ENCODE measurements at regions not wholly inside any gene's neighbourhood (a gene's known extent, or its start where the extent isn't known, plus 50 kb on each side); places are given as distances from the start of the nearest gene placed in this dataset.

DNA sequence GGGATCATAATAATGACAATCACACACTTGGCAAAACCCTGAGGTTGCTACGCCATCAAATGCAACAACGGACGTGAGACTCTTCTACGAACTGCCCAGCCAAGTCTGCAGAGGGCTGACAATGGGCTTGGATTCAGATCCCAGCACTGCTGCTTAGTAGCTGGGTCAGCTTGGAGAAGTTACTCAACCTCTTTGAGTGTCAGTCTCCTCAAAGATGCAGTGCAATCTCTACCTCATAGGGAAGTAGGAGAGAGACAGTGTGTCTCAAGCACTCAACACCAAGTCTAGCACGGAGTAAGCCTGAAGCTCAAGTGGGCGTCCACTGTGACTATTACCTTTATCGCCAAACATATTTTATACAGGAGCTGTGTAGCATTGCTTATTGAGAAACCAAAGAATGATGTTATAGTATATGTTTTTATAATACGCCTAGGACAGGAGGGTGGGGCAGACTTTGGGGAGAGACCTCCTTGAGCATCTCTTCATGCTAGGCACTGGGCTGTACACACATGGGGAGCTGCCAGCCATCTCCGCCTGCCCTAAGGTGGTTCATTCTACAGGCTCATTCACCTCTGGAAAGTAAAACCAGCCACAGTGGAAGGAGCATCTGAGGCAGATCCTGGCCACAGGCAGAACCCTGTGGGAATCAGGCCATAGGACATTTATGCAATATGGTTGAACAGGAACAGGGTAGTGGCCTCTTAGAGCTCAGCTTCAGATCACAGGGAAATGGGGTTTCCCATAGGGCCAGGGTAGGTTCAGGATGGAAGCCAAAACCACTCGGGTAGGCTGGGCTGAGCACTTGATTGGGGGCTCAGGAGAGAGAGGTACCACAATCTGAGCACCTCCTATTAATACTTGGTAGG lies 160.2 kb downstream of the MRPL14 start:
- DNase-seq (ENCODE audit: low read depth) = no peak

DNA sequence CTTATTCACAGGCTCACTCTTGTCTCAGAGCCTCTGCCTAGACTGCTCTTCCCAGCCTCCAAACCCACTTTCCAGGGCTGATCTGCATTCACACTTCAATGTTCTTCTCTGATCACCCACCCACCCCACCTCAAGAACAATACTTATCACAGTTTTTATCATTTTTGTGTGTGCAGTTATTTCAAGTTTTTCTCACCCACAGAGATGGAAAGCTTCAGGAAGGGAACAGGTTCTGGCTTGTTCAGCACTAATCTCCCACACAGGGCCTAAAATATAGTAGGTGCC lies 160.9 kb downstream of the MRPL14 start:
- DNase-seq (ENCODE audit: low read depth) = no peak

DNA sequence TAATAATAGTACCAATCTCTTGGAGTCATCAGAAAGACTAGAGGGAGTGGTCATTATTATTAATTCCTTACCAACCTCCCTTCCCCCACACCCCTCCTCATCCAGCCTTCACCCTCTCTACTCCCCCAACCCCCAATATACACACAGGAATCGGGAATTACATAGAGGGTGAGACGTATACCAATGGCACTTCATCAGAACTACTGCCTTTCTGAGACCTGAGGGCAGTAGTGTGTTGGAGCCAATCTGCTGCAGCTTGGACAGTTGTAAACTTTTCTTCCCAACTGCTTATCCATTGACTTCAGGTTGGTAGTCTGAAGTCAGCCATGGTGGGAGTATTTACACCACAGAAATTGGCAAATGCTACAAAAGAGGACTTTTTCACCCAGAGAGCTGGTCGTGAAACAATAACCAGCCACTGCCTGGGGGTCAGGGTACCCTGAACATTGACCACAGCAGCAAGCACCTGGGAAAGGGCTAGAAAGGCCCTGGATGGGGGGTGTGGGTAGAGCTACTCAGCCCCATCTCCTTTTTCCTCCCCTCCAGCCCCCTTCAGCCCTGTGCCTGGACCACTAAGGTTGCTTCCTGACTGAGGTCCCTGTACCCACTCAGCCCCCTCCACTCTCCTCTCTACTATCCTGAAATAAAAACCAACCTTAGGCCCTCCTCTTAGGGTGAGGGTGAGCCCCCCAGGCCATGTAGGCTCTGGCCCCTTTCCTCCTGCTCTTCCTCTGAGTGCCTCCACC lies 161.5 kb downstream of the MRPL14 start:
- no peak for DNase-seq (ENCODE audit: low read depth)

DNA sequence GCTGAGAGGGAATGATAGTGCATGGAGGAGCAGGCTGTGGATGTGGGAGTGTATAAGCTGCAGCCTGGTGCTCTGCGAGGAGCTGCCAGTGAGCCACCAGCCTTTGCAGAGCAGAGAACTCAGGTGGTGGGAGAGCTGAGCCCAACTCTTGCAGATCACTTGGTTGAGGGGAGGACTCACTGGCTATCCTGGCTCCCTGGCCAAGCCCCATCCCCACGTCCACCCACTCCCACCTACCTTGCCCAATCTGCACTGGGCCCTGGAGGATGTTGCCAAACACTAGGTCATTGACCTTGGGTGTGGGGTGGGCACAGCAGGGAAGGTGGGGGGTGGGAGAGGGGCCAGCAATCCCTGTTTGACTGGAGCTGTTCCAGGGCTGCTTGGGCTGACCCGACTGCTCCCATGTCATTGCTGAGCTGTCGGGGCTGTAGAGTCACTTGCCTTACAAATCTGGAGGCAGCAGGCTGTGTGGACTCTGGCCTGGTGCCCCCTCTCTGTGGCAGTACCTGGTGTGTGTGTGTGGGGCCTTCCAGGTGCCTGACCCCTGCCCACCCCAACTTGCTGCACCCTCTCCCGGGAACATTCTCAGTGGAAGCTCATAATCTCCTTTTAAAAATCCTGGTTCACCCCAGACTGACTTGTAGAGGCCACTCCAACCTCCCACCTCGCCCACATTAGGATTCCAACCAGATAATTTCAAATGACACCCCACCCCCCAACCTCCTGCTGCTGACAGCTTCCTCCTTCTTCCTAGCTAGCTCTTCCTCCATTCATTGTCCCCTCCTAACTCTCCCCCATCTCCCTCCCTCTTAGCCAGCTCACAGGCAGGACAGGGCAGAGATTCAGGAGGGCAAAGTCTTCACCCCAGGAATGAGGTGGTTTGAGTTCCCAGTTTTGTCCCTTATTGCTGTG lies 162.3 kb downstream of the MRPL14 start:
- no peak for DNase-seq (ENCODE audit: low read depth)

- DNase-seq (ENCODE audit: low read depth) = no peak
These were observed 163.2 kb downstream of the MRPL14 start for GRCh38 chr6:43963877-43964658.

DNA sequence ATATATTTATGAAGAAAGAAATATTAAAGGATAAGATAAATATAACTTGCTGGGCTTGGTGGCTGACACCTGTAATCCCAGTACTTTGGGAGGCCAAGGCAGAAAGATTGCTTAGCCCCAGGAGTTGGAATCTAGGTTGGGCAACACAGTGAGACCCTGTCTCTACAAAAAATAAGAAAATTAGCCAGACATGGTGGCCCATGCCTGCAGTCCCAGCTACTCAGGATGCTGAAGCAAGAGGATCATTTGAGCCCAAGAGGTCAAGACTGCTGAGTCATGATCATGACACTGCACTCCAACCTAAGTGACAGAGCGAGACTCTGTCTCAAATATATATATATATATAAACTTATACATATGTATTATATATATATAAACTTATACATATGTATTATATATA lies 164.0 kb downstream of the MRPL14 start:
- DNase-seq (ENCODE audit: low read depth) = no peak

- DNase-seq (ENCODE audit: low read depth) = no peak
These were observed 164.8 kb downstream of the MRPL14 start for GRCh38 chr6:43962458-43962857.

GRCh38 chr6:43957273-43957672 lies 170.0 kb downstream of the MRPL14 start:
- DNase-seq (ENCODE audit: low read depth) = no peak

DNA sequence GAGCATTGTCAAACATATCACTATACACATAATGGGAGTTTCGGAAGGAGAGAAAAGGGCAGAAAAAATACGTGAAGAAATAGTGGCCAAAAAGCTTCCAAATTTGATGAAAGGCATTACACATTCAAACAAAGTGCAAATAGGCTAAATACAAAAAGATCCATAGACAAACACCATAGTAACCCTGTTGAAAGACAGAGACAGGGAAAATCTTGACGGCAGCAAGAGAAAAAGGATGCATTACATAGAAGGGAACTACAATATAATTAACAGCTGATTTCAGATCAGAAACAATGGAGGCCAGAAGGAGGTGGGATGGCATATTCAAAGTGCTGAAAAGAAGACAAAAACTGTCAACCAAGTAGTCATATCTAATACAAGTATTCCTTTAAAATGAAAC lies 170.8 kb downstream of the MRPL14 start:
- DNase-seq (ENCODE audit: low read depth) = no peak

DNA sequence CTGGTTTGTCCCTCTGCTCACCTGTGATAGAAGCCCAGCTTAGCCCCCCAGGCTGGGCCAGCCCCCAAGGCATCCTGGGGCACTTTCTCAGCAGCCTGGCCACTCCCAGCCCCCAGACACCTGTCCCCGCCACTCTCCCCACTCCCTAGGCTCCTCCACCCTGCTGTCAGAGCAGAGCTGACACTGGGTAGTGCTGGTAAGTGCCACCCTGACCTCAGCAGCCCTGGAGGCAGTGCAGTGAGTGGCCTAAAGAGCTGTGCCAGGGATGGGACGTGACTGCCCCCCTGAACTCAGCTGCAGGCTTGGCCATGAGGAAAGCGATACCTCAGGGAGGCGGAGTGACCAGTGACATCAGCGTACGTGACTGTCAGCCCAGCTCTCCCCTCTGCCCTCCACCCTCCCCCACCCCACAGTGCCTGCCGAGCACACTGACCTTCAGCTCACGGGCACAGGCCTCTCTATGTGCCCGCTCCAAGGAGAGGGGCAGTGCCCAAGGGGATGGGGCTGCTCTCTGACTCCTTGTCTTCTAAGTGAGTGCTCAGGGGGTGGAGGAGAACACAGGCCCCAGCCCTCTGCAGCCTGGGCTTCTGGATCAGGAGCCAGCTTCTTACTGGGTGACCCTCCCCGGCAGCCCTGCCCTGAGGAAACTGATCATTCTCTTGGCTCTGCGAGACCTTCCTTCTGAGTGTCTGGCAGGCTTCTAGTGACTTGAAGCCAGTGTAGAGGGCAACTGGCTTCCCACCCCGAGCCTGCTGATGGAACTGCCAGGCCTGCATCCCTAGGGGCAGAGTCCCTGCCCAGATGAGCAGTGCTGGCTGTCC lies 172.7 kb downstream of the MRPL14 start:
- no peak for DNase-seq (ENCODE audit: low read depth)

DNA sequence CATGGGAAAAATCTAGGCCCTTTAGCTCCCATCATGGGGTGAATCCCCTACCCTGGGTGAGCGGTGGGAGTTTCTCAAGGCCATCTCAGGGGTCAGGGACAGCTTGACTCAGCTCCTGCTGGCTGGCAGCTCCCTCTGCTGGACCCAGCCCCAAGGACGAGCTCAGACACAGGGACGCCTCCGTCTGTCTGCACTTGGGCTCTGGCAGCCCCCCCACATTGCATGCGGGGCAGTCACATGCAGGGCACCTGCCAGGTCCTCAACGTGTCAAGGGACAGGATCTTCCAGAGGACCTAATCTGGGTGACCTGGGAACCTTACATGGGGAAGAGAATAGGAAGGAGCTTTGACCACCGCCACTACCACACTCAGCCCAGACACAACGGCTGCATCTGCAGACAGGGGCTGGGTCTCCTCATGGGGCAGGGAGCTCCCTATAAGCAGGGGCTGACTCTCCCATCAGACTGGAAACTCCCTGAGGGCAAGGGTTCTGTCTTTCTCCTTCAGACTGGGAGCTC lies 173.4 kb downstream of the MRPL14 start:
- DNase-seq (ENCODE audit: low read depth) = no peak

GRCh38 chr6:43953256-43953655 lies 174.0 kb downstream of the MRPL14 start:
- no peak for DNase-seq (ENCODE audit: low read depth)

- DNase-seq (ENCODE audit: low read depth) = no peak
These were observed 174.5 kb downstream of the MRPL14 start for GRCh38 chr6:43952746-43953145.

- DNase-seq (ENCODE audit: low read depth) = no peak
These were observed 175.2 kb downstream of the MRPL14 start for GRCh38 chr6:43951756-43952675.

- DNase-seq (ENCODE audit: low read depth) = no peak
These were observed 176.0 kb downstream of the MRPL14 start for GRCh38 chr6:43951063-43951755.

DNA sequence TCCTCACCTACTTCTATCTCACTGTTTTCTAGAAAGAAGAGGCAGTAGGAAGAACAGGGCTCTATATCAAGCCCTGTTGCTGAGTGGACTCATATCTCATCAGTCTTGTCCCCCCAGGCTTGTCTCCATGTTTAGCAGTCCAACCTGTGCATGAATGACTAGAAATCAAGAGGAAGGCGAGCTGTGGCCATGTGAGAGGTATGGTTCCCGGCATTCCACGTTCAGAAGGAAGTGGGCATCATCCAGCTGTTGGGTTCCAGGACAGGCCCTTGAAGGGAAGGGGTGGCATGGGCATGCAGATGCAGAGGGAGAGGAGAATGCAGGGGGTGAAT lies 176.6 kb downstream of the MRPL14 start:
- no peak for DNase-seq (ENCODE audit: low read depth)

DNA sequence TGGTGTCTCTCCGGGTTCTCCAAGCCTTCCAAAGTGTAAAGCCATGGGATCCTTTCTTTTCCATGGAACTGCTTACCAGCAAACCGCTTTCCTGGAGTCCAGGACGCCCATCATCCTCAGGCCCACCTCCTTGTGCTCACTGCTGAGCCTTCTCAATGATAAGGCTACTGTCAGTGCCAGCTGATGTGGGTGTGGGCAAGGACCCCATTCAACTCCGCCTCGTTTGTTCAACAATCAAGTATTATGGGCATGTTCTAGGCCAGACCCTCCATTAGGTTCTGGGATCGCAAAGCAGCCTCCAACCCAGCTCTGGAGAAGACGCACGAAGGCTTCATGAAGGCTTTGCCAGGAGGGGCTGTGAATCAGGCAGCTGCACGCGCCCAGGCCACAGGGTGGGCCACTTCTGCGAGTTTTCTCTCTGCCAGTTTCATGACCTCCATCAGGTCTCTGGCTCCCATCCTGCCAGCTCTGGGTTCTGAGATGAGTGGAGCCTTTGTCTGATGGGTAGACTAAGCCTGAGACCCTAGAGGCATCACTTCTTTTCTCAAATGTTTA lies 177.1 kb downstream of the MRPL14 start:
- no peak for DNase-seq (ENCODE audit: low read depth)

DNA sequence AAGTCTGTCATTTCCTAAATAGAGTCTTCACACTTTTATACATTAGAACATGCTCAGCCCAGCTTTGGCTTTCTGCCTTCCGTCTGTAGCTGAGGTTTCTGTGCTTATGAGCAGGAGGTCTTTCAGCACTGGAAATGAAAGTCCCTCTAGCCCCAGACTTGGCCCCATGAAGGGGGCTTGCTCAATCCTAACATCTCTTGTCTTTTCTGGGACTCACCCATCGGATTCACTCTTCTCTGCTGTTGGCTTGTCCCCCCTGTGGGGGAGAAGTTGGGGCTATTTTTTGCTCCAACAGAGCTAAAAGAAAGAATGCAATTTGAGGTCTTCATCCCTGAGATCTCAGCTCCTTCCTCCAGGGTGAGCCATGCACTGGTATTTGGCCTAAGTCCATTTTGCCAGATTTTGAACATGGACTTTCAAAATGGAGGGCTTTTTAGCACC lies 177.7 kb downstream of the MRPL14 start:
- no peak for DNase-seq (ENCODE audit: low read depth)
